AG09319 (cell line): ENCODE measurements at regions not wholly inside any gene's neighbourhood (a gene's known extent, or its start where the extent isn't known, plus 50 kb on each side); places are given as distances from the start of the nearest gene placed in this dataset.

ENCODE experiments used
- DNase-seq: peaks from one replicate; pipeline ENCODE4 v3.0.0-alpha.2; 2010; ENCODE audit warnings: low read depth; ENCODE audit errors: extremely low read depth
- TF ChIP-seq, protein P1 (sequence below): IDR thresholded peaks from 2 replicates; pipeline ENCODE4 v1.5.1; 2011; ENCODE audit warnings: low read depth, mild to moderate bottlenecking, inconsistent platforms, low read length, moderate library complexity

DNA sequence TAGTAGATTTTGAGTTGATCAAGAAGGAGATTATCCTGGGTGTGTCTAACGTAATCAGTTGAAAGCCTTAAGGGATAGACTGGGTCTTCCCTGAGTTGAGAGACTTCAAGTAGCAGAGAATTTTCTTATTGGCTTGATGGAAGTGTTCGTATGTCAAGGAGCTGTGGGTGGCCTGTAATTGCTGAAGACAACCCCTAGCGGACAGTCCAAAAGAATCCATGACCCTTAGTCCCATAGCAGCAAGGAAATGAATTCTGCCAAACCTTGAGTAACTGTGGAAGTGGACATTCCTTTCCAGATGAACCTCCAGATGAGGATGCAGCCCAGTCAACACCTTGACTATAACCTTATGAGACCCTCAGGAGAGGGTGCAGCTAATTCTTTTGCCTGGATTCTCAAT is 786.3 kb downstream of the SOCS6 start:
- TF ChIP-seq, protein P1, sequence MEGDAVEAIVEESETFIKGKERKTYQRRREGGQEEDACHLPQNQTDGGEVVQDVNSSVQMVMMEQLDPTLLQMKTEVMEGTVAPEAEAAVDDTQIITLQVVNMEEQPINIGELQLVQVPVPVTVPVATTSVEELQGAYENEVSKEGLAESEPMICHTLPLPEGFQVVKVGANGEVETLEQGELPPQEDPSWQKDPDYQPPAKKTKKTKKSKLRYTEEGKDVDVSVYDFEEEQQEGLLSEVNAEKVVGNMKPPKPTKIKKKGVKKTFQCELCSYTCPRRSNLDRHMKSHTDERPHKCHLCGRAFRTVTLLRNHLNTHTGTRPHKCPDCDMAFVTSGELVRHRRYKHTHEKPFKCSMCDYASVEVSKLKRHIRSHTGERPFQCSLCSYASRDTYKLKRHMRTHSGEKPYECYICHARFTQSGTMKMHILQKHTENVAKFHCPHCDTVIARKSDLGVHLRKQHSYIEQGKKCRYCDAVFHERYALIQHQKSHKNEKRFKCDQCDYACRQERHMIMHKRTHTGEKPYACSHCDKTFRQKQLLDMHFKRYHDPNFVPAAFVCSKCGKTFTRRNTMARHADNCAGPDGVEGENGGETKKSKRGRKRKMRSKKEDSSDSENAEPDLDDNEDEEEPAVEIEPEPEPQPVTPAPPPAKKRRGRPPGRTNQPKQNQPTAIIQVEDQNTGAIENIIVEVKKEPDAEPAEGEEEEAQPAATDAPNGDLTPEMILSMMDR = no peak
- no peak for DNase-seq

- no peak for DNase-seq
- TF ChIP-seq, protein P1 = no peak
Measured at GRCh38 chr18:71068338-71068737, 779.5 kb downstream of the SOCS6 start.

DNA sequence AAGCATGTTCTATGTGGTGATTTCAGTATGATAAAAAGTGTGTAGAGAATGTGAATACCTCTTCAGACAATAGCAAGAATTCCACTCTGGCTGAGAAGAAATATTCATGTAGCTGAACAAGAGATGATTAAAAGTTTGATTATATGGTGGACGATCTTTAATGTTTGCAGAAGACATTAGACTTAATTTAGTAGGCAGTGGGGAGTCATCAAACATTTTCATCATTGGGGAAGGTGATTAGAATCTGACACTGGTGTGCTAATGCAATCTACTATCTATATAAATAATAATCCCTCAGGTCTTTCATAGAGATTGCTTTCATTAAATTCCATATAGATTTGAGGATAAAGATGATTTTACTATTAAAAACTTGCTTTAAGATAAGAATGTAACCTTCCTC is 761.0 kb downstream of the SOCS6 start:
- TF ChIP-seq, protein P1 = no peak
- no peak for DNase-seq

DNA sequence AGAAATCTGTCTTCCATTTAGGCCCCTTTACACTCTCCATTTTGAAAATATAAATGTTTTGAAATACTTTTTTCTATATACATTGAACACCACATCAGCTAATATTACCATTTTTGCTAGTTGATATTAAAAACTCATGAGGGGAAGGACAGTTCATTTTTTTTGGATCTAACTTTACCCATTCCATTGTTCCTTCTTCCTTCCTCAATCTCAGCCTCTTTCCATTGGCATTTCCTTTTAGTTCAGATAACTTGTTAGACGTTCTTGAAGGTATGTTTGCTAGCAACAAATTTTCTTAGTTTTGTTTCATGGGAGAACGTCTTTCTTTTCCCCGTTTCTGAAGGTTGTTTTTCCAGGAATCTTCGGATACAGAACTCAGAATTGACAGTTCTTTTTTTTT is 759.0 kb downstream of the SOCS6 start:
- DNase-seq = no peak
- TF ChIP-seq, protein P1 = no peak

DNA sequence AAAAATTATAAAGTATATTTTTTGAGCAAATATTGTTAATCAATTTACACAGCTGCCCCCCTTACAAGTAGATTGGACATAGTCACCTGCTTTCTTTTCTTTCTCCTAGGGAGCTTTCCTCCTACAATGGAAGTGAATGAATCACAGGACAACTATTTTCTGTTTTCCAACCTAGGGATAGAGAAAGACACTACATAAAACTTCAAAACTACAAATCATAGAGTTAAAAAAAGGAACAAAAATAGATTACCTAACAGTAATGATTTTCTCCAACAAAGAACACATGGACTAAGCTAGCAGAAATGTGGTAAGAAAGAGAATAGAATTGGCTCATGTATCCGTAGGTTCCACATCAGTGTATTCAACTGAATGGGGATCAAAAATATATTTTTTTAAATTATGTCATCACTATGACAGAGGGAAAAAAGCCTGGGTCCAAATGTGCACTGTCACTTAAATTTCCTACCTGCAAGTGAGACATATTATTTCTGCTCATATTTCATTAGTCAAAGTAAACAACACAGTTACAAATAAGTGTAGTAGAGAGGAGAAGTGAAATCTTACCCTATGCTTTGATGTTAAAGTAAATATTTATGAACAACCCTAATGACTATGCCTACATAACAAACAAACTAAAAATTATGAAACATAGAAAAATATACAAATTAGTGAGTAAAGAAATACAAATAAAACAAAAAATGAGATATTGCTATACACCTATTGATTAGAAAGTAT is 756.7 kb downstream of the SOCS6 start:
- DNase-seq = no peak
- TF ChIP-seq, protein P1 = no peak

- no peak for DNase-seq
- TF ChIP-seq, protein P1 = no peak
Measured at GRCh38 chr18:71040161-71040560, 751.3 kb downstream of the SOCS6 start.

DNA sequence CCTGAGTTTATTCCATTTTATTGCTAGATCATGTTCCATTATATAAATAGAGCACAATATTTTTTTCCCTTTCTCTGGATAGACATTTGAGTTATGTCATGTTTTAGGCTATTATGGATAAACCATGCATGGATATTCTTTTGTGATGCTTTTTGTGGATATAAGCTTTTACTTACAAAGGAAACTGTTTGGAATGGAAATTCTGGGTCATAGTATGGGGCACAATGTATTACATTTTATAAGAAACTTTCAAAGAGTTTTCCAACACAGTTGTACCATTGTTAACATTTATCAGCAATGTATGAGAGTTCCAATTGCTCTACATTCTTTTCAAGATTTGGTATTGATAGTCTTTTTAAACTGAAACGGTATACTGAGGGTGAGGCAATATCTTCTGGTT is 749.4 kb downstream of the SOCS6 start:
- no peak for DNase-seq
- TF ChIP-seq, protein P1 = no peak
